ENCODE measurements at regions not wholly inside any gene's neighbourhood (a gene's known extent, or its start where the extent isn't known, plus 50 kb on each side); places are given as distances from the start of the nearest gene placed in this dataset.

DNA sequence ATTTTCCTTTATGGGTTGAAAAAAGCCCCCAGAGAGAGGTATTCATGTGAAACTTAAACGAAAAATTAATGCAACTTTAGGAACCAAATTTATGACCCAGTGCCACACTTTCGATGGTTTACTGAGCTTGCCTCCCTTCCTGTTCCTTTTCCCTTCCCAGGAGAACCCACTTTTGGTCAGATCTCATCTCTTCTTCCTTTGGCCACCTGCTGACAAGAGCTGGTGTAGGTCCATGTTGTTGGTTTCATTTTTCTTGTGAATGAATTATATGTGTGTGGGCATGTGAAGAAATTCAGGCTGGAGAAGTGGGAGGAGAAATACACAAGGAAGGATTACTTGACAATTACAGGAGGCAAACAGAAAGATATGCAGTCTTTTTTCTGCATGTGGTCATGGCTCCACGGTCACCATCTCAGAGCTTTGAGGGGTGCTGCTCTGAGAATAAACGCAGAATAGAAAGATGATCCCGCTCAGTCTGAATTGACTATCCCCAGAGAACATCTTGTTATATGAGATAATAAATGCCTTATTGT is 111.3 kb upstream of the TCF4 start:
- TF ChIP-seq CTCF (IDR thresholded peaks at IDR 0.05; ENCODE audit: low read length) (no peak), EZH2 (IDR thresholded peaks at IDR 0.05; ENCODE audit: borderline replicate concordance, low read length) (no peak)

All from OCI-LY1 (cell line).